Testis (tissue), 2 donors: ENCODE measurements at regions not wholly inside any gene's neighbourhood (a gene's known extent, or its start where the extent isn't known, plus 50 kb on each side); places are given as distances from the start of the nearest gene placed in this dataset.

ENCODE experiments used
- DNase-seq: peaks from one replicate; pipeline ENCODE4 v3.0.0-alpha.2; 2019
- H3K27ac ChIP-seq, 2 donors: fragments of 200-600 bp; sonication (generic); one replicate each; pipeline ENCODE4 v1.5.1; 2019
- H3K27me3 ChIP-seq: fragments of 200-600 bp; sonication (generic); one replicate; pipeline ENCODE4 v1.5.1; 2019
- H3K36me3 ChIP-seq: fragments of 200-600 bp; sonication (generic); one replicate; pipeline ENCODE4 v1.5.1; 2017; ENCODE audit warnings: low read depth; ENCODE audit errors: missing control alignments
- H3K4me1 ChIP-seq: fragments of 200-600 bp; sonication (generic); one replicate; pipeline ENCODE4 v1.5.1; 2019
- H3K4me3 ChIP-seq, 2 donors: fragments of 200-600 bp; sonication (generic); one replicate each; pipeline ENCODE4 v1.5.1; 2017 to 2019
- H3K9me3 ChIP-seq: fragments of 200-600 bp; sonication (generic); one replicate; pipeline ENCODE4 v1.5.1; 2017
- CTCF ChIP-seq, 3 experiments: fragments of 450-650 bp in 2 of 3; fragments of 200-600 bp in 1 of 3; sonication (generic) in 1 of 3; IDR thresholded peaks; one replicate each; pipeline ENCODE4 v1.5.1; 2016 to 2019; ENCODE audit warnings: antibody characterized with exemption in 3 of 3, mild to moderate bottlenecking in 2 of 3, moderate library complexity in 1 of 3
- POLR2A ChIP-seq: fragments of 450-650 bp; IDR thresholded peaks from one replicate; pipeline ENCODE4 v1.6.1; 2017; ENCODE audit warnings: antibody characterized with exemption, mild to moderate bottlenecking, moderate library complexity
- WGBS, 2 donors: methylation state at CpG; one replicate each; pipeline ENCODE4 v1.1.5; 2018; 5-methylcytosine and 5-hydroxymethylcytosine counted together
- intact Hi-C: fragments of 100-400 bp; cut with DNase I; formaldehyde crosslinking; loops from one replicate; pipeline ENCODE4 v1.15.1; 2023; ENCODE audit warnings: low total_unique reads

GRCh38 chr15:69943637-69944036 is 154.1 kb downstream of the TLE3 start:
- no peaks in the 10 kb centered on the region for H3K27me3 ChIP-seq
- no peaks in the 10 kb centered on the region for H3K4me1 ChIP-seq
- TF ChIP-seq POLR2A (no peak), CTCF (IDR thresholded peaks at IDR 0.05) (no peak)
- intact Hi-C loops = no loop called here
- 79 to 86% methylated on average over 1 of the region's 1 CpG for WGBS, 2 donors
- DNase-seq = no peak
- H3K36me3 ChIP-seq = no peaks in the 10 kb centered on the region
- H3K27ac ChIP-seq = no peak overlapping the region
- no peaks in the 10 kb centered on the region for H3K9me3 ChIP-seq
- H3K4me3 ChIP-seq = no peak overlapping the region

- TF ChIP-seq POLR2A = no peak
- no peak for TF ChIP-seq CTCF (IDR thresholded peaks at IDR 0.05)
- no peak overlapping the region for H3K4me3 ChIP-seq
- no peak for DNase-seq
- WGBS, 2 donors = 91 to 93% methylated on average over 2 of the region's 2 CpGs
- H3K36me3 ChIP-seq = no peaks in the 10 kb centered on the region
- no peak overlapping the region for H3K27ac ChIP-seq
- intact Hi-C loops = no loop called here
- no peaks in the 10 kb centered on the region for H3K27me3 ChIP-seq
- no peaks in the 10 kb centered on the region for H3K4me1 ChIP-seq
- no peaks in the 10 kb centered on the region for H3K9me3 ChIP-seq
Measured at GRCh38 chr15:69945729-69946128, 152.0 kb downstream of the TLE3 start.

- DNase-seq = no peak
Measured at GRCh38 chr15:69946870-69947269, 150.8 kb downstream of the TLE3 start.

GRCh38 chr15:69947394-69947793 is 150.3 kb downstream of the TLE3 start:
- DNase-seq = no peak
- intact Hi-C loops = no loop called here
- 98 to 100% methylated on average over 1 to 2 of the region's 2 CpGs for WGBS, 2 donors

More at GRCh38 chr15:69946870-69947269, 150.8 kb downstream of the TLE3 start:
- WGBS, 2 donors = 91% methylated on average over 4 of the region's 4 CpGs
- Histone ChIP-seq H3K36me3 (no peaks in the 10 kb centered on the region), H3K4me1 (no peaks in the 10 kb centered on the region), H3K9me3 (no peaks in the 10 kb centered on the region), H3K27me3 (no peaks in the 10 kb centered on the region), H3K27ac (no peak overlapping the region), H3K4me3 (no peak overlapping the region)
- intact Hi-C loops = no loop called here
- no peak for TF ChIP-seq POLR2A

GRCh38 chr15:69949485-69949884 is 148.2 kb downstream of the TLE3 start:
- WGBS, 2 donors = 86 to 92% methylated on average over 7 of the region's 7 CpGs
- H3K4me1 ChIP-seq = no peaks in the 10 kb centered on the region
- DNase-seq = no peak

More at GRCh38 chr15:69947394-69947793, 150.3 kb downstream of the TLE3 start:
- H3K4me3 ChIP-seq = no peak overlapping the region
- H3K4me1 ChIP-seq = no peaks in the 10 kb centered on the region
- TF ChIP-seq POLR2A (no peak), CTCF (IDR thresholded peaks at IDR 0.05) (no peak)
- no peaks in the 10 kb centered on the region for H3K9me3 ChIP-seq
- no peak overlapping the region for H3K27ac ChIP-seq
- H3K36me3 ChIP-seq = no peaks in the 10 kb centered on the region
- H3K27me3 ChIP-seq = no peaks in the 10 kb centered on the region

More at GRCh38 chr15:69949485-69949884, 148.2 kb downstream of the TLE3 start:
- H3K9me3 ChIP-seq = no peaks in the 10 kb centered on the region
- intact Hi-C loops = no loop called here
- no peak for TF ChIP-seq POLR2A
- TF ChIP-seq CTCF (IDR thresholded peaks at IDR 0.05) = no peak
- H3K36me3 ChIP-seq = no peaks in the 10 kb centered on the region
- H3K27ac ChIP-seq = no peak overlapping the region
- H3K4me3 ChIP-seq = no peak overlapping the region
- no peaks in the 10 kb centered on the region for H3K27me3 ChIP-seq
